ENCODE measurements at regions not wholly inside any gene's neighbourhood (a gene's known extent, or its start where the extent isn't known, plus 50 kb on each side); places are given as distances from the start of the nearest gene placed in this dataset.
"Not testable (repeated sequence)": the region's sequence is repeated elsewhere in the genome, so short reads cannot be mapped to it uniquely, and the experiment has no call there.

- not testable (repeated sequence) for TF ChIP-seq CTCF (conservative IDR thresholded peaks at IDR 0.05); ZFX (IDR thresholded peaks at IDR 0.05)
These were observed 104.1 kb downstream of the SRGAP2 start for GRCh38 chr1:206307442-206307841.
